Lung (tissue), 11 donors: ENCODE measurements at regions not wholly inside any gene's neighbourhood (a gene's known extent, or its start where the extent isn't known, plus 50 kb on each side); places are given as distances from the start of the nearest gene placed in this dataset.
A peak's percentile ranks its signal among the peaks of the same experiment; 100 is the strongest.

Source experiments
- ATAC-seq: fragments of 200-7000 bp; cut with Tn5 transposase; one replicate; pipeline ENCODE4 v1.9.1; 2020; ENCODE audit warnings: moderate number of reproducible peaks; ENCODE audit not compliant: insufficient read depth, low FRiP score
- DNase-seq, 3 donors: peaks; one replicate each; pipeline ENCODE4 v3.0.0-alpha.2; 2013 to 2017
- H3K27ac ChIP-seq, 2 donors: one replicate each; pipeline ENCODE4 v1.5.1; 2013; ENCODE audit warnings: mild to moderate bottlenecking in 2 of 2, moderate library complexity in 2 of 2, control low read depth in 1 of 2, inconsistent platforms in 1 of 2, low read depth in 1 of 2, low read length in 1 of 2
- H3K27me3 ChIP-seq, 3 donors: one replicate each; pipeline ENCODE4 v1.5.1; 2013; ENCODE audit warnings: low read length in 2 of 3; ENCODE audit not compliant: control insufficient read depth in 3 of 3, insufficient read depth in 3 of 3
- H3K36me3 ChIP-seq, 4 donors: one replicate each; pipeline ENCODE4 v1.5.1; 2013; ENCODE audit warnings: low read length in 4 of 4, mild to moderate bottlenecking in 1 of 4, moderate library complexity in 1 of 4; ENCODE audit not compliant: control insufficient read depth in 4 of 4, insufficient read depth in 4 of 4
- H3K4me1 ChIP-seq, 5 donors: one replicate each; pipeline ENCODE4 v1.5.1; 2013; ENCODE audit warnings: low read length in 5 of 5, mild to moderate bottlenecking in 2 of 5, moderate library complexity in 1 of 5; ENCODE audit not compliant: control insufficient read depth in 5 of 5, insufficient read depth in 5 of 5
- H3K4me3 ChIP-seq: one replicate; pipeline ENCODE4 v1.5.1; 2013; ENCODE audit warnings: mild to moderate bottlenecking, control low read depth, moderate library complexity
- H3K9ac ChIP-seq, 2 donors: one replicate each; pipeline ENCODE4 v1.5.1; 2013; ENCODE audit warnings: low read length in 2 of 2, control low read depth in 1 of 2; ENCODE audit not compliant: insufficient read depth in 1 of 2
- H3K9me3 ChIP-seq, 4 donors: one replicate each; pipeline ENCODE4 v1.5.1; 2013; ENCODE audit warnings: low read length in 3 of 4, mild to moderate bottlenecking in 1 of 4, moderate library complexity in 1 of 4; ENCODE audit not compliant: control insufficient read depth in 4 of 4, insufficient read depth in 3 of 4
- WGBS, 2 donors: extraction: QIAGEN DNeasy Blood & Tissue Kit; methylation state at CpG; one replicate each; pipeline ENCODE4 v1.1.7; 2013; 5-methylcytosine and 5-hydroxymethylcytosine counted together
- TF ChIP-seq, protein P1 (sequence below): IDR thresholded peaks from 2 replicates; pipeline ENCODE4 v1.5.1; 2012; ENCODE audit warnings: mild to moderate bottlenecking; ENCODE audit errors: control extremely low read depth, extremely low read depth
- donor health status: control.
- donor health status: control.
- donor health status: Bipolar disorder and iron deficiency.
- donor health status: healthy.
- donor health status: DM: yes; HTN: yes; CAD: no.

DNA sequence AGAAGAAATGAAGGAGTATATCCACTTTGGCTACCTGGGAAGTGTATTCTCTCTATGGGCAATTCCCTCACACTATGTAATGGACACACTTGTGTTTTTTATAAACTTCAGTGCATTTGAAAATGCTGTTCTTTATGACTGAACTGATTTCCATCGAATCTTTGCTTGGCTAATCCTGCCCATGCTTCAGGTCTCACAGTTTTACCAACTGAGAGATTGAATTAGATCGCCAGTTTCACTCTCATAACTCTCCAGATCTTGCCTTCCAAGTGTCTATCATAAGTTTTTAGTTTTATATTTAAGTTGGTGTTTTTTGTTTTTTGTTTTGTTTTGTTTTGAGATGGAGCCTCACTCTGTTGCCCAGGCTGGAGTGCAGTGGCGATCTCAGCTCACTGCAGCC, 73.5 kb upstream of the MBNL1 start:
- no peak overlapping the region for H3K9ac ChIP-seq
- WGBS, 2 donors, result 94 to 95% methylated on average over 3 of the region's 3 CpGs
- no peak for DNase-seq
- H3K4me1 ChIP-seq, result peaks cover 0 to 9% (median 0%) of the 10 kb centered on the region in 5 donors
- no peak overlapping the region for H3K4me3 ChIP-seq
- no peaks in the 10 kb centered on the region for H3K9me3 ChIP-seq
- no peak for ATAC-seq
- no peaks in the 10 kb centered on the region for H3K36me3 ChIP-seq
- no peaks in the 10 kb centered on the region for H3K27me3 ChIP-seq
- no peak overlapping the region for H3K27ac ChIP-seq
- TF ChIP-seq, protein P1, sequence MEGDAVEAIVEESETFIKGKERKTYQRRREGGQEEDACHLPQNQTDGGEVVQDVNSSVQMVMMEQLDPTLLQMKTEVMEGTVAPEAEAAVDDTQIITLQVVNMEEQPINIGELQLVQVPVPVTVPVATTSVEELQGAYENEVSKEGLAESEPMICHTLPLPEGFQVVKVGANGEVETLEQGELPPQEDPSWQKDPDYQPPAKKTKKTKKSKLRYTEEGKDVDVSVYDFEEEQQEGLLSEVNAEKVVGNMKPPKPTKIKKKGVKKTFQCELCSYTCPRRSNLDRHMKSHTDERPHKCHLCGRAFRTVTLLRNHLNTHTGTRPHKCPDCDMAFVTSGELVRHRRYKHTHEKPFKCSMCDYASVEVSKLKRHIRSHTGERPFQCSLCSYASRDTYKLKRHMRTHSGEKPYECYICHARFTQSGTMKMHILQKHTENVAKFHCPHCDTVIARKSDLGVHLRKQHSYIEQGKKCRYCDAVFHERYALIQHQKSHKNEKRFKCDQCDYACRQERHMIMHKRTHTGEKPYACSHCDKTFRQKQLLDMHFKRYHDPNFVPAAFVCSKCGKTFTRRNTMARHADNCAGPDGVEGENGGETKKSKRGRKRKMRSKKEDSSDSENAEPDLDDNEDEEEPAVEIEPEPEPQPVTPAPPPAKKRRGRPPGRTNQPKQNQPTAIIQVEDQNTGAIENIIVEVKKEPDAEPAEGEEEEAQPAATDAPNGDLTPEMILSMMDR, result no peak

GRCh38 chr3:152196782-152197181, 71.9 kb upstream of the MBNL1 start:
- Histone ChIP-seq H3K4me3 (no peak overlapping the region), H3K9ac (no peak overlapping the region), H3K4me1 (peaks cover 0 to 19% (median 0%) of the 10 kb centered on the region in 5 donors), H3K27me3 (no peaks in the 10 kb centered on the region), H3K36me3 (no peaks in the 10 kb centered on the region), H3K9me3 (no peaks in the 10 kb centered on the region), H3K27ac (no peak overlapping the region)
- 19 to 23% methylated on average over 2 of the region's 2 CpGs for WGBS, 2 donors
- DNase-seq (peak in 1 of 3 donors; percentile 46), ATAC-seq (no peak)
- TF ChIP-seq, protein P1, result no peak

GRCh38 chr3:152197451-152197850, 71.3 kb upstream of the MBNL1 start:
- Histone ChIP-seq H3K9me3 (no peaks in the 10 kb centered on the region), H3K27ac (no peak overlapping the region), H3K4me1 (peaks cover 0 to 19% (median 0%) of the 10 kb centered on the region in 5 donors), H3K4me3 (no peak overlapping the region), H3K9ac (no peak overlapping the region), H3K27me3 (no peaks in the 10 kb centered on the region), H3K36me3 (no peaks in the 10 kb centered on the region)
- ATAC-seq (no peak), DNase-seq (no peak)
- 20 to 31% methylated on average over 3 of the region's 3 CpGs for WGBS, 2 donors
- TF ChIP-seq, protein P1, result no peak

- Histone ChIP-seq H3K9me3 (no peaks in the 10 kb centered on the region), H3K9ac (no peak overlapping the region), H3K27me3 (no peaks in the 10 kb centered on the region), H3K36me3 (no peaks in the 10 kb centered on the region), H3K27ac (no peak overlapping the region), H3K4me3 (no peak overlapping the region), H3K4me1 (peaks cover 0 to 22% (median under 1%) of the 10 kb centered on the region in 5 donors)
- no peak for ATAC-seq
- 47 to 57% methylated on average over 3 of the region's 3 CpGs for WGBS, 2 donors
- no peak for DNase-seq
- TF ChIP-seq, protein P1, result no peak
Measured at GRCh38 chr3:152197937-152198336, 70.8 kb upstream of the MBNL1 start.
